HG03442 (cell line): ENCODE measurements at regions not wholly inside any gene's neighbourhood (a gene's known extent, or its start where the extent isn't known, plus 50 kb on each side); places are given as distances from the start of the nearest gene placed in this dataset.

Source experiments
- ATAC-seq: cut with Tn5 transposase; IDR thresholded peaks from one replicate; pipeline ENCODE4 v1.9.1; 2021; ENCODE audit warnings: mild to moderate bottlenecking, moderate library complexity; ENCODE audit not compliant: unreplicated experiment

DNA sequence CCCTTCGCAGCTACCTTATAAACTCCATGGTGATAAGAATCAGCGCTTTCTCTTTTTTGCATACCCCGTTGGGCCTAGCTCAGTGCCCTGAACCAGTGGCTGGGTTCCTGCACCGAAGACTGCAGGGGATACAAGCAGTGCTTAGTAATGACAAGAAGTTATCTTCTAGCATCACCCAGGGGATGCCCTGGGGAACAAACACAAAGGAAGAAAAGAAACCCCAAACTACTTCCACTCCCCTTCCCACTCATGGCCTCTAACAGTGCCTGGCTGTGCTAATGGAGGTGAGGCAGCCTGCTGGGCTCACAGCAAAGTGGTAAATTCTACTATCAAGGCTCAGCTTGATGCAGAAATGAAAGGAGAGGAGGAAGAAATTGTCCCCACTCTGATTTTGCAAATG lies 314.7 kb downstream of the TXNL1 start:
- no peak for ATAC-seq

DNA sequence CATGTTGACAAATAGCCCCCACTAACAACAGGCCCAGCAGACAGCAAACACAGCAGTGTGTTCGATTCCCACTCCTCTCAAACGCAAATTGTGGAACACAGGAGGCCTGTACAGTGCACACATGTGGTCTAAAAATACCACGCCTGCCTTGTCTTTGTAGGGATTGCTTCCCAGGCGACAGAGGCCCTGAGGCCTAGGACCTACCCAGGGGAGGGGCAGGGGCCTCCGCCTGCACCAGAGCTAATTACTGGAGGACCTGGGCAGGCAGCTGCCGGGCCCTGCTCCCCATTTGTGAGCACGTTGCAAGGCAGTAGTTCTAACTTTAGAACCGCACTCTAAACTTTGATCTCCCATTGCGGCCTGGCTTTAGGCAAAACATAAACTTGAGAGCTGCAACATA lies 316.0 kb downstream of the TXNL1 start:
- ATAC-seq, result no peak

DNA sequence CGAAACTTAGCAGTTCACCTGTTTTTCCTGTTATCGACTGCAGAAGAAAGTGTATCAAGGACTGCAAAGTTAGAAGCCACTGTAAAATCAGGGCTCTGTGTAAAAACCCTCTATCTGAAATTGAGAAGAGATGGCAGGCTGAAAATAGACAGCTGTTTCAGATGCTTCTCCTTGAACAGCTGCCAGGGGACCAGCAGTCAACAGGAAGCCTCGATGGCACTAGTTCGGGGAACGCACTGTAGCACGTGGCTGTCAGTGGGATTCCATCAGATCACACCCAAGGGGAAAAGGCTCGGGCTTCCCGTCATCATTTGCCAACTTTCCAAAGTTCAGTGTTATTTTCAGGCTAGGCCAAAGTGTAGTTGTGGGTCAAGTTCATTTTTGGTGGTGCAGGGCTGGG lies 316.9 kb downstream of the TXNL1 start:
- no peak for ATAC-seq

DNA sequence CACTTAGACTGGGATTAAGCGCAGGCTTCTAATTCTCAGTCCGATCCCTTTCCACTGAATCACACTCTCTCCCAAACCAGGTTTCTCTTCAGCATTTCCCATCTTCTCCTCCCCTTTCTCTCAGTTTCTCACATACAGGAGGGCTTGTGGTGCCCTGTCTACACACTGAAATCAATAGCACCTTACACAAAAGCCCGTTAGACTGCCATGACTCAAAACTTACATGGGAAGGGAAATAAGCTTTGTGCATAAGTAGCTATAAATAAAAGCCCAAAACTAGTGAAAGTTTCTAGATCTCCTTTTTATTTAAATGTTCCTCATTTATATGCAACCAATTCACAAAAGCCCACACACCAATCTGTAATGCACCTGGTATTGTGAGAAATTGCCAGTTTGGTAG lies 318.4 kb downstream of the TXNL1 start:
- ATAC-seq, result no peak

DNA sequence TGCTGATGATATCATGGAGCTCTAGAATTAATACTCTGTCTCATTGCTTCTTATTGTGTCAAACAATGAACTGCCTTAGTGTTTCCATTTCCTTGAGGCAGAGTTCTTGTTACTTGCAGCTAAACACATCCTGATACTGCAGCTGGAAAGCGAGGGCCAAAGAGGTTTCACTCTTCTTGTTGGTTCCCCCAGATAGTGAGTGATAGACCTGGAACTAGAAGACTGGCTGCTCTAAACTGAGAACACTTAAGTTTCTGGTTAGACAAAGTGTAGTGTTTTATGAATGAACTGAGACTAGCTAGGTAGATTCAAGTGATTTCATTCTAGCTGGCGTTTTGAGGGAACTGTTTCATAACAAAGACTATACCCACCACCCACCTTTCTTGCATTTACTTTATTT lies 321.7 kb downstream of the TXNL1 start:
- ATAC-seq, result no peak

DNA sequence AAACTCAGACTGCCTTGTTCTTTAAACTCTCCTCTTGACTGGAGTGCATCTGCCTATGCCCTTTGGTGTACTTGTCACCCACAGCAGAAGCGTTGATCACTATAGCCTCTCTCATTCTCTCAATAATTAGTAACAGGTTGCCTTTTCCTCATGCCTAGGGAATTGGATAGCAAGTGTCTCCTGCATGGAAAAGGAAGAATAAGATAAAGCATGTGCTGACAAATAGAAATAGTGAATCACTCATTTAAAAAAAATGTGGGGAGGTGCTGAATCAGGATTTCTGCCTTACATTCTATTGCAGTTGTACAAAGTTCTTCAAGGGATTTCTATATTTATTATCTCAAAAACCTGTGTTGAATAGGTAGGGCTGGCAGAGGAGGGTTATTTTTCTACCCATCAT lies 323.0 kb downstream of the TXNL1 start:
- no peak for ATAC-seq

DNA sequence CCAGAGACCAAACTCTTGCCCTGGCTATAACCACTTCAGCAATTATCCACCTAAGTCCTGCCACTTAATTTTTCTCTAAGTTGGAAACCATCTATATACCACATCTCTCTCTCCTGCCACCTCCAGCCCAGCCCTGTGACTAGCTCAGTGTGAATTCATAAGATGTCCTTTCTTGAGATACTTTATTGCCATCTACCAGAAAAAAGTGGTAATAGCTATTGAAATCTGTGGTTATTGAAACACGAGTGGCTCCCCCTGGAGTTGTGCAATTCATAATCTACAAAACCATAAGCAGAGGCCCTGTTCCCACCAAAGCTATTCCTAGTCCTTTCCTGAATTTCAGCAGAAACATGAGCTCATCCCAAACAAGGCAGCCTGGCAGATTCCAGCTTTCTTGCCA lies 324.0 kb downstream of the TXNL1 start:
- ATAC-seq, result no peak

DNA sequence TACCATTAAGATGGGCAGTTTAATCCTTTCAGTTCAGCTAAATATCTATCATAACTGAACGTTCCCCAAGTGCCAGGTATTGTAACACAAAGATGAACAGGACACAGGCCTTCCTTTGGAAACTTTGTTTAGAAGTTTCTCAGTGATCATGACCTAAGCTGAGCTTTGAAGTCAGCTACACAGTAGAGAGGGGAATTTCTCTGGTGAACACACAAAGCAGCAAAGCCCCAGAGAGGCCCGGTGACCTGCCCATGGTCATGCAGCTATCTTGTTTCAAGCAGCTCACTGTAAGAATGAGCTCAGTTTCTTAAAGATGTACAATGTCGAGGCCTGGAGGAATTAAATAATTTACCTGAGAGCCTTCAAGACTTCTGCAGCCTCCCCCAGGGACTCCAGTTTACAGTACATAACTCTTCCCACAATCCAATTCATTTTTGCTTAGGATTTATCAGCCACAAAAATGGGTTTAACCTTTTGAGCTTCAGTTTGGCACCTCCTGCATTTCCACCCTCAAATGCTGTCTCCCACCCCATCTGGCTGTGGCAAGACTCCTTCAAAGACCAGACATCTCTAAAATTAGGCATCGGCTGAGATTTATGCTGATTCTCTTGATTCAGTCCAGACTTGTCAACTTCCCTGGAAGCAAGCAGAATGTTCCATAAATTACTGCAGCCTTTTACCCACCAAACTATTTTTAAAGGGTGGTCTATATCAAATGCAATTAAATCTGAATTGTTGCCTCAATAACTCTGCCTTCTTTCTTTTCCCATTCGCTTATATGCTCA lies 325.6 kb downstream of the TXNL1 start:
- no peak for ATAC-seq

DNA sequence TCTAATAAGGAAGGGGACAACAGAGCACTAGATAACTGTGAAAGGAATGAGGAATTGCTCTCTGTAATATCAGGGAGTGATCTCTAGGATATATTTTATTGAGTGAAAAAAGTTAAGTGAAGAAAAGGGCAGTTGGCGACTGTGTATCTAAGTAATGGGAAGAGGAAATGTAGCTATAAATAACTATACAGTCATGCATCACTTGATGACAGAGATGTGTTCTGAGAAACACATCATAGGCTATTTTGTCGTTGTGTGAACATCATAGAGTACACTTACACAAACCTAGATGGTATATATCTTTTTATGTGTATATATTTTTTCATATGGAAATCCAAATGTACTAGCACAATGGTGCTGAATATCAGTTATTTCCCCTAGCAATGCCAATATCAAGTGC lies 329.3 kb downstream of the TXNL1 start:
- no peak for ATAC-seq

DNA sequence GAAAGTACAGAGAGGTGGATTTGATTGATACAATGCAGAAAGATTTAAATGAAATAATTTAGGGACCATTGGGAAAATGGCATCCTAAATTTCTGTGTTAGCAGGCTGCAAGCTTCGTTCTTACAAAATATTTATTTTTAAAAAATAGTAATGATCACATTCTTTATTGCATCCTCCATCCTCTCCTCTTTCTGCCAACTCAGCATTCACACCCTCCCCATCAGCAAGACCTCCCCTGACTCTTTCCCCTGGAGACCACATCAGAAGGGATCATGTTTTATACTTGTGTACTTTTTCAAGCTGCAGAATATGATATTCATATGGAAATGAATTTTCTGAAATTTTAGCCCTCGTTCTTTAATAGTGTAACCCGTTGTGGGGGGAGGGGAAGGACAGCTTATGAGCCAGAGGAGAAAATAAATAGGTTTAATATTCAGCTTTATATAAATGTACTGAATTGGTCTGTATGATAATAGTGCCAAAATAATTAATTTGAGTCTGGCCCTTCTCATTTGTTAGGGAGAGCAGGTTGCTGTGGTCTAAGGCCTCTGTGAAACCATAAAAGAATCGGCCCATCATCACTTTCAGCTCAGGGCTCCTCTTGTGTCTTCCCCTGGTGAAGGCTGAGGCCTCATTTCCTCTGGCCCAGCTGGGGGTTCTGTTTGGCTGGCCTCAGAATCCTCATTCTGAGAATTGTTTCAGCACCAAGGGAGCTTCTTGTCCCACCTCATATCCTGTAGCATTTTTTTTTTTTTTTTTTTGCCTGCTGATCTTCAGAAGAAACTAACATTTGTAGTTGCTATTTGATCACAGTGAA lies 330.8 kb downstream of the TXNL1 start:
- no peak for ATAC-seq

DNA sequence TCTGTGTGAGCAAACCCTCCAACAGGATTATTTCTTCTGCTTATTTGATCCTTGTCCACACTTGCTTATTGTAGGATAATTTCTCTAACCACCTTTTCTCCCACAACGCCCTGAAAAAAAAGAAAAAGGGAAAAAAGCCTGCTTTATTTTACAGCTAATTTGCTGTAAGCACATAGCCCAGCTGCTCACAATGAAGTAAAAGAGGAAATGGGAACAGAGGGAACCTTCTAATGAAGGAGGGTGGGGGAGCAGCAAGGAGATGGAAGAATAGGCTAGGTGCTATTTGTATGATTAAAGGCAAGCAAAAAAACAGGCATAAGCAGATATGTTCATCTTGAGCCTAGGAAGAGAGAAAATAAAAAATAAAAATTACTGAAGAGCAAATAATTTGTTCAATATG lies 331.6 kb downstream of the TXNL1 start:
- no peak for ATAC-seq

DNA sequence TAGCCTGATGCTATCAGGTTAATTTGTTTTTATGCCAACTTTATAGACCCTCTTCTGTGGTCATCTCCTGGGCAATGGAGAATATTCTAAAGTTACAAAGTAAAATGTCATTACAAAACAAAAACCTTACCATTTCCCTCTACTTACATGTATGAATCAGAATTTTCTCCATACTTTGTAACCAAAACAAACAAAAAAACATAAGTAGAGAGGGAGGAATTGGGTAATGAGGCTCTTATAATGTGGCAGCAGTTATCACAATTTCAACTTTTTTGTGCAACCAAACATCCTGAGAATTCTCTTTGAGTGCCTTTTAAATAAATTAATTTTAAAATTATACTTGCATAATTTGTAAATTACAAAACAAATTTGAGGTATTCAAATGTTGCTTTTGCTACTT lies 332.8 kb downstream of the TXNL1 start:
- ATAC-seq, result no peak

DNA sequence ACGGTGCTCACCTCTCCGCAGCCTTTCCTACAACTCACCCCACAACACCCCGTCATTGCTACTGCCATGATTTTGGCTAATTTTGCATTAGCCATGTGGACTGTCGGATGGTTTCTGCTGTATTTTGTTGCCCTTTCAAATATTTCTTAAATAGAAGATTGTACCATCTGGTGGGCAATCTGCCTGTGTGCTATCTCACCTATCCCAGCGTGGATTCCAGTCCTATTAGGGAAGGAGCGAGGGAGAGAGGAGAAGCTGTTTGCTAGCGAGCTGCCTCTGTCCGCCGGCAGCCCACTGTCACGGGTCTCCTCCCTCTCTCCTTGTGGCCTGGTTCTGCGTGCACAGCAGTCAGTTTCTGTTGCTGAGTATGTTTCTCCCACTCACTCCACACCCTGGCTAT lies 336.2 kb downstream of the TXNL1 start:
- no peak for ATAC-seq

DNA sequence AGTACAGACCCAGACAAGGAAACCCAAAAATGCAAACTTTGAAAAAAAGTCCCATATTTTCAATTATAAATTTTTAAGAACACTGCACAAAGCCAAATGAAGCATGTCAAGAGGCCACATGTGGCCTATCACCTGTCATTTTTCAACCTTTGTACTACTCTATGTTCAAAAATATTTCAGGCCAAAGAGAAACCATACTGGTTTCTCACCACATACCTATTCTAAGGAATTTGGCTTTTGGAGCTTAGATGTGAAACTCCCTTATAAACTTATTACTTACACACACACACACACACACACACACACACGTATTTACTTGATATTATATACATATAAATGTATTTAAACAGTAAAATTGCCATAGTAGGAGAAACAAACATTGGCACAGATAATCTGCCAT lies 338.7 kb downstream of the TXNL1 start:
- ATAC-seq, result no peak

DNA sequence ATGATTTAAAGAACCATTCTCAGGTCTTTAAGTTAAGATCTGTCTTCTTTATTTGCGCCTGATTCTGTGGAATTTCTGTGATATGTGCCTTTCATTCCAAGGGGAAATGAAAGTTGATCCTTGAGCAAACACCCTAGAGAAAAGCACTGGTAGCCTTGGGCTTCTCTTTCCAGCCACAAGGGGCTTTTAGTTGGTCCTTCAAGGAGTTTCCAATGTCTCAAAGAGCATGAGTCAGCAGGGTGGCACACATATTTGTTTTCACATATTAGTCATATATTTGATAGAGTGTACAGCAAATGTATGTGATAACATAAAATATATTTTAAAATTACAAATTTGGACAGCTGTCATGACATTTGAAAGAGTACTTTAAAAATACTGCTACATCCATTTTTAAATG lies 339.5 kb downstream of the TXNL1 start:
- no peak for ATAC-seq

DNA sequence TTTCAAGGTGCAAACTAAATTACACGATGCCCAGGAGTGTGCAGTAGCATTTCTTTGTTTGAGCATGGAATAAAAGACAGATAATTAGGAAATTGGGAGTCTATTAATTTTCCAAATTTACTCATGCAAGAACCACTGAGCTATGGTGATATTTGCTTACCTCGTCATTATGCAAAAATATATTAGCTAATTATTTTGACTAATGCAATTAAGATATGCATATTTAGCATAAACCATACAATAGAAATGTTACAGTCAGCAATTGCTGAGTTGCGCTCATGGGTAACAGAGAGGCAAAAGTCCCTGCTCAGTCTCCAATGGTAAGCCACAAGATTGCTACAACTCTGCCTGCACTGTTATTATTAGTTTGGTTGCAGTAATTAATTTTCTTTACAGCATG lies 342.0 kb downstream of the TXNL1 start:
- ATAC-seq, result no peak

DNA sequence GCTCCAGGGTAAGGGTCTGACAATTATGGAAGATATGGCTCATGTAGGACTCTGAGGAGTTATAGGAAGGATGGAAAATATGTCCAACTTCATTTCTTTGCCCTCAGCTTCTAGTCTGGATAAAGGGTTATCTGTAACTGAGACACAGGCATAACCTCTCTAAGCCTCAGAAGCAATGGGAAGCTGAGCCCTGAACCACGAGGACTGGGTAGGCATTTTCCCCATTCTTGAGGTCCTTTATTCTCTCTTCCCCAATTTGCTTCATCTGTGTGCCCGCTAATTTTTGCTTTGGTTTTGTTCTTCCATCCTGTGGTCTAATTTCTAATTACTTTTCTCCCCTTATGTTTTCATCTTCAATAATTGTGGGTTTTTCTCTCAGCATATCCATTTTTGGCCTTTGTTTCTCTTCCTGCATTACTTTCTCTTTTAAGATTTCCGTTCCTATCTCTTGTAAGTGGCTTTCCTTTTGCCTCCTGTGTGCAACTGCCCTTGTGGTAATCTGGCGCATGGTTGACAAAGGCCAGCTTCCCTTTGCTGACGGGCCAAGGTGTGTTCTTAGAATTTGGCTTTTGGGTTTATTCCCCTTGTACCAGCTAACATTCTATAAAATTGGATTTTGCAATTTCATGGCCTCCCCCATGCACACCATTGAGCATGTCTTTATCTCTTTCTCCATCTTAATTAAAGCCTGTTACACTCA lies 343.8 kb downstream of the TXNL1 start:
- ATAC-seq, result no peak

DNA sequence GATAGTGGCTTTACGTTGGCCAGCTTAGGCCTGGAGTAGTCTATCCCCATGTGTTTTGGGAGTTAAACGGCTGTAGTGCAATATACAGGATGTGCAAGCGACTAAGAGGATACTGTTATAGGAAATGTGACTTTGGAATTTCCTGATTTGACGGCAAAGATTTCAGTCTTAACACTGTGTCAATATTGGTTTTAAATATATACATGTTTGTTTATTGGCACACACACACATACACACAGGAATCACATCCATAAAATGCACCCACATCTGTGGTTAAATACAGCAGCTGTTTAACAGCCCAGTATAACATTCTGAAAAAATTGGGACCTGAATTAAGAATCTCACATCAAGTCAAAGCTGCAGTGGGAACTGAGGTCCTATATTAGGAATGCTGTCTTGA lies 347.1 kb downstream of the TXNL1 start:
- ATAC-seq, result no peak

DNA sequence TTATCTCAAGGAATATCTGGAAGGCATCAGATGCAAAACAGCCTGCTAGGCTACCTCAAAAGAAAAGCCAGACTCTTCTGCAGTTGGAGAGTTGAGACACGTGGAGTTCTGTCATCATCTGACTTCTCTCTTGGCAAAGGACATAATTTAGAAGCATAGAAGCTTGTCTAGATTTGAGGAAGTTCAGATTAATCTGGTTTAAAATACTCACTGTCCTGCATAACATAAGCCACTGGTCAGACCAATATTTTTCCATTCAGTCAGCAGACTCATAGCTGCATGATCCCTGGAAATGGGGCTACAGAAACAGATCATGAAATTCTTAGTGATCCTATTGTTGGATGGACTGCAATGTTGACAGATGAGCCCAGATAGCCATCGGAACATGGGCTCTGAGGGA lies 349.0 kb downstream of the TXNL1 start:
- ATAC-seq, result no peak

DNA sequence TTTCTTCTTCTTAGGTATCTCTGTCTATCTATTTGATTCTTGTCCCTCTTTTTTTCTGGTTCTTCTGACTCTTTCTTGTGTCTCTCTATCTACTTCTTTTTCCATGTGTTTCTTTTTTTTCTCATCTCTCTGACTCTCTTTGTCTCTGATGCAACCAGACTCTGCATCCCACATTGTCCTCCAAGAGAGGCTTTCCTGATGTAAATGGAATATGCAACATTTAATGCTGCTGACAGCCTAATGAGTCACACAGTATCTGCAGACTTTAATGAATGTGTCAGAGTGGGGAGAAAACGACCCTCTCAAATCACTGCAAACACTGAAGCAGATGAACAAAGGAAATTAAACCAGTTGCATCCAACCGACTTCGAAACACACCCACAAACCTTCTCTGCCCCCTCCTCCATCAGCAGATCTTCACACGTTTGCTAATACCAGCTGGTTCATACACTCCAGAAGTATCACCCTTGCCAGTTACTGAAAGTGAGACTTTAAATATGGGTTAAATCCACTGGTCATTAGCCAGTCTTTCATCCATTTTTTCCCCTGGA lies 351.5 kb downstream of the TXNL1 start:
- ATAC-seq, result no peak

DNA sequence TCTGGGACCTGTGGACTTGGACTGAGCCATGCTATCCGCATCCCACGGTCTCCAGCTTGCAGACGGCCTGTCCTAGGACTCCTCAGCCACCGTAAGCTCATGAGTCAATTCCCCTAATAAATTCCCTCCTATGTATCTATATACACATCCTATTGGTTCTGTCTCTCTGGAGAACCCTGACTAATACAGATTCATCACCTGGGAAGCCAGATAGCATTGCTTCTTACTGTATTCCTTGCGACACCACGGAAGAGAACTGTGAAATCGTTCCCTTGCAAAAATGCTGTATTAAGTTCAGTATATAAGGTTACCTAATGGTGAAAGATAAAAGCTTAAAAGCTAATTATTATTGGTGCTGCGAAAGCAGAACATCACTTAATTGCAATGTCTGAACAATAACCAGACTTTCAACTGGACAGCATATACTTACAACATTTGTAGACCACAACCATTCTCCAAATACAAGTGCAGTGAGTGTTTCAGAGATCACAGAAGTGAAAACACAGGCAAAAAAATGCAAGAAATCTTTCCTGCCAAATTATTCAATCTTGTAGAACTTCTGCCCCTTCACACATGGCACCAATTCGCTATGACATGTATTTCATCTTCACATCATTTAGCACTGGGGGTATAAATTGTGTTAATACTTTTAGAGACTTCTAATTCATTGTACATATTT lies 352.9 kb downstream of the TXNL1 start:
- no peak for ATAC-seq
